Heart left ventricle (tissue), 13 donors: ENCODE measurements at regions not wholly inside any gene's neighbourhood (a gene's known extent, or its start where the extent isn't known, plus 50 kb on each side); places are given as distances from the start of the nearest gene placed in this dataset.

ENCODE experiments used
- POLR2A ChIP-seq, 2 donors: fragments of 450-650 bp; IDR thresholded peaks; one replicate each; pipeline ENCODE4 v1.6.1; 2017; ENCODE audit warnings: antibody characterized with exemption in 2 of 2, mild to moderate bottlenecking in 2 of 2, moderate library complexity in 2 of 2
- TF ChIP-seq, protein P1 (sequence below), 12 donors: fragments of 200-600 bp; sonication (generic) in 4 of 12; IDR thresholded peaks; one replicate each; pipeline versions ENCODE4 v1.5.0 to v1.8.0; 2018 to 2022; ENCODE audit warnings: antibody characterized with exemption in 12 of 12, mild to moderate bottlenecking in 5 of 12
- donor health status: ischemic (EF 13 %, LVEDD 7.1; RV severe dilation, severe dysfunction).
- donor health status: DM: no; HTN: yes; CAD: no.
- donor health status: DM: no; HTN: no; CAD: no.
- donor health status: ischemic (EF 25% LVEDD 6.9; RV normal size, moderate dysfunction).
- donor health status: ischemic (EF 25% LVEDD 5.7; RV mildly dilated, moderate dysfunction).
- donor health status: ischemic (EF 35%, LVEDD 5.7; RV mildly dilated, moderate dysfunction).
- donor health status: nonischemic (EF 11% LVEDD 7.7; RV severe dilation, severe dysfunction).
- donor health status: DM: yes; HTN: yes; CAD: no.
- donor health status: PGD.
- donor health status: ischemic (EF 29% LVEDD 5.4; RV normal size, mild dysfunction).
- donor health status: nonischemic (EF 23%, LVEDD 6.1; RV moderate dilation, normal function).

DNA sequence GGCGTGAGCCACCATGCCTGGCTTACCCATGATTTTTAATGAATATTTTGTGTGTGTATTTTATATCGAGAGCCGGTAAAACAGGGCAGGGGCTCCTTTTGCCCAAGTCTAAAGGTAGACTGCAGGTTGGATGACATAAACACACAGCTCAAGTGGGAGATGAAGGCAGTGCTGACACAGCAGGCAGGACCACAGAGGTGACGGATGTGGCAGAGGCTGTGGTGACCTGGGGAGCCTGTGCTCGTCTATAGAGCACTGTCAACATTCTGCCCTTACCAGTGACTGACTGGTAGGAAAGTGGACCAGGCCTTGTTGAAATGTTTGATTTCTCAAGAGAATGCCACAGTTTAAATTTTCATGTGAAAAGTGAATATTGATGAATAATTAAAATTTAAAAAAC is 137.5 kb downstream of the ZFP64 start:
- TF ChIP-seq, protein P1, sequence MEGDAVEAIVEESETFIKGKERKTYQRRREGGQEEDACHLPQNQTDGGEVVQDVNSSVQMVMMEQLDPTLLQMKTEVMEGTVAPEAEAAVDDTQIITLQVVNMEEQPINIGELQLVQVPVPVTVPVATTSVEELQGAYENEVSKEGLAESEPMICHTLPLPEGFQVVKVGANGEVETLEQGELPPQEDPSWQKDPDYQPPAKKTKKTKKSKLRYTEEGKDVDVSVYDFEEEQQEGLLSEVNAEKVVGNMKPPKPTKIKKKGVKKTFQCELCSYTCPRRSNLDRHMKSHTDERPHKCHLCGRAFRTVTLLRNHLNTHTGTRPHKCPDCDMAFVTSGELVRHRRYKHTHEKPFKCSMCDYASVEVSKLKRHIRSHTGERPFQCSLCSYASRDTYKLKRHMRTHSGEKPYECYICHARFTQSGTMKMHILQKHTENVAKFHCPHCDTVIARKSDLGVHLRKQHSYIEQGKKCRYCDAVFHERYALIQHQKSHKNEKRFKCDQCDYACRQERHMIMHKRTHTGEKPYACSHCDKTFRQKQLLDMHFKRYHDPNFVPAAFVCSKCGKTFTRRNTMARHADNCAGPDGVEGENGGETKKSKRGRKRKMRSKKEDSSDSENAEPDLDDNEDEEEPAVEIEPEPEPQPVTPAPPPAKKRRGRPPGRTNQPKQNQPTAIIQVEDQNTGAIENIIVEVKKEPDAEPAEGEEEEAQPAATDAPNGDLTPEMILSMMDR (IDR thresholded peaks at IDR 0.05): no peak
- no peak for TF ChIP-seq POLR2A (IDR thresholded peaks at IDR 0.05)
